A673 (cell line): ENCODE measurements at regions not wholly inside any gene's neighbourhood (a gene's known extent, or its start where the extent isn't known, plus 50 kb on each side); places are given as distances from the start of the nearest gene placed in this dataset.

Experiments
- BruUV-seq: library from RNA; stranded (reverse); fragments of 400-500 nt; replicated peaks from 2 replicates; lab custom pipeline; 2021; lab: Mats Ljungman, UMichigan
- CTCF ChIA-PET: fragments of 300-600 bp; sonication (Branson Sonifier 250); formaldehyde crosslinking; loops from one replicate; lab custom pipeline; 2022; ENCODE audit warnings: antibody characterized with exemption; lab: Charles Lee
- POLR2A ChIA-PET: fragments of 300-600 bp; sonication (Branson Sonifier 250); formaldehyde crosslinking; loops from one replicate; lab custom pipeline; 2022; ENCODE audit warnings: antibody characterized with exemption; ENCODE audit not compliant: low non-redundant PET; lab: Charles Lee
- DNase-seq: peaks from one replicate; pipeline ENCODE4 v3.0.0-alpha.2; 2015; ENCODE audit warnings: low spot score
- H3K27ac ChIP-seq: fragments of 200-600 bp; sonication (generic); 2 replicates; pipeline ENCODE4 v1.5.1; 2016; ENCODE audit warnings: mixed run types, low read depth, mild to moderate bottlenecking, mixed read lengths, antibody characterized with exemption, low read length; ENCODE audit not compliant: poor library complexity, severe bottlenecking
- H3K27me3 ChIP-seq: fragments of 200-600 bp; sonication (generic); replicated peaks from 2 replicates; pipeline ENCODE4 v1.6.1; 2017; ENCODE audit warnings: mixed run types, low read depth, mild to moderate bottlenecking, mixed read lengths, antibody characterized with exemption, low read length; ENCODE audit not compliant: insufficient read depth, poor library complexity
- H3K36me3 ChIP-seq: fragments of 200-600 bp; sonication (generic); 2 replicates; pipeline ENCODE4 v1.6.1; 2016; ENCODE audit warnings: mixed run types, mild to moderate bottlenecking, mixed read lengths, antibody characterized with exemption, low read length; ENCODE audit not compliant: insufficient read depth, poor library complexity, severe bottlenecking
- H3K4me1 ChIP-seq: fragments of 200-600 bp; sonication (generic); 2 replicates; pipeline ENCODE4 v1.6.1; 2017; ENCODE audit warnings: mixed run types, mild to moderate bottlenecking, mixed read lengths, antibody characterized with exemption, low read length; ENCODE audit not compliant: insufficient read depth, poor library complexity, severe bottlenecking
- H3K4me3 ChIP-seq: fragments of 200-600 bp; sonication (generic); 2 replicates; pipeline ENCODE4 v1.5.1; 2016; ENCODE audit warnings: low read depth, mixed run types, mild to moderate bottlenecking, mixed read lengths, low read length; ENCODE audit not compliant: poor library complexity, severe bottlenecking
- H3K9me3 ChIP-seq: fragments of 200-600 bp; sonication (generic); 2 replicates; pipeline ENCODE4 v1.6.1; 2016; ENCODE audit warnings: mixed run types, low read depth, mild to moderate bottlenecking, mixed read lengths, antibody characterized with exemption, low read length; ENCODE audit not compliant: poor library complexity, severe bottlenecking
- EZH2 ChIP-seq: fragments of 200-600 bp; sonication (generic); IDR thresholded peaks from 2 replicates; pipeline ENCODE4 v1.6.1; 2017; ENCODE audit warnings: borderline replicate concordance, low read depth, mild to moderate bottlenecking, mixed read lengths, antibody characterized with exemption, low read length; ENCODE audit not compliant: poor library complexity, severe bottlenecking
- intact Hi-C: fragments of 100-400 bp; cut with micrococcal nuclease; formaldehyde crosslinking; loops from one replicate; pipeline ENCODE4 v1.10.0; 2022; ENCODE audit not compliant: unreplicated experiment
- TF ChIP-seq, protein P1 (sequence below): fragments of 300-800, 200-600 bp; sonication (generic); conservative IDR thresholded peaks from 2 replicates; pipeline ENCODE4 v1.5.1; 2017; ENCODE audit warnings: low read depth, mild to moderate bottlenecking, antibody characterized with exemption, low read length, moderate library complexity, mixed read lengths

DNA sequence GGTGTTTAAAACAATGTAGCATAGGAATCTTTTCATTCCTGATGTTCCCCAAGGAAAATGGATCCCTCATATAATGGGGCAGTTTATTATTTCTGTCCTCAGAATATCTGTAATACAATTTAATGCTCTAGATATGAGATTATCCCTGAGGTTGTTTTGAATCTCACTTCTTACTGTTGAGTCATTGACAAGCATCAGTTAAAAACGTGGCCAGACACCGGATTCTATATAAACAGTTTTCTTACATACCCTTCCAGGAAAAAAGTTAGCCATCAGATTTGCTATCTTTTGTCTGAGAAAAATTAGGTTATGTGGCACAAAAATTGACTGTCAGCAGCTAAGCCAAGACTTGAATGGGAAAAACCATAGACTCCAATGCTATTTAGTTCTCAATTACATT is 539.8 kb upstream of the CELF2 start:
- H3K36me3 ChIP-seq = no peaks in the 10 kb centered on the region
- ChIA-PET POLR2A (no interaction called here), CTCF (no interaction called here)
- DNase-seq = no peak
- no peak overlapping the region for H3K27ac ChIP-seq
- H3K27me3 ChIP-seq = no peaks in the 10 kb centered on the region
- no peak overlapping the region for H3K4me3 ChIP-seq
- intact Hi-C loops = no loop called here
- no TSS peak for BruUV-seq
- no peaks in the 10 kb centered on the region for H3K9me3 ChIP-seq
- TF ChIP-seq, protein P1, sequence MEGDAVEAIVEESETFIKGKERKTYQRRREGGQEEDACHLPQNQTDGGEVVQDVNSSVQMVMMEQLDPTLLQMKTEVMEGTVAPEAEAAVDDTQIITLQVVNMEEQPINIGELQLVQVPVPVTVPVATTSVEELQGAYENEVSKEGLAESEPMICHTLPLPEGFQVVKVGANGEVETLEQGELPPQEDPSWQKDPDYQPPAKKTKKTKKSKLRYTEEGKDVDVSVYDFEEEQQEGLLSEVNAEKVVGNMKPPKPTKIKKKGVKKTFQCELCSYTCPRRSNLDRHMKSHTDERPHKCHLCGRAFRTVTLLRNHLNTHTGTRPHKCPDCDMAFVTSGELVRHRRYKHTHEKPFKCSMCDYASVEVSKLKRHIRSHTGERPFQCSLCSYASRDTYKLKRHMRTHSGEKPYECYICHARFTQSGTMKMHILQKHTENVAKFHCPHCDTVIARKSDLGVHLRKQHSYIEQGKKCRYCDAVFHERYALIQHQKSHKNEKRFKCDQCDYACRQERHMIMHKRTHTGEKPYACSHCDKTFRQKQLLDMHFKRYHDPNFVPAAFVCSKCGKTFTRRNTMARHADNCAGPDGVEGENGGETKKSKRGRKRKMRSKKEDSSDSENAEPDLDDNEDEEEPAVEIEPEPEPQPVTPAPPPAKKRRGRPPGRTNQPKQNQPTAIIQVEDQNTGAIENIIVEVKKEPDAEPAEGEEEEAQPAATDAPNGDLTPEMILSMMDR = no peak
- no peak for TF ChIP-seq EZH2
- H3K4me1 ChIP-seq = no peaks in the 10 kb centered on the region

DNA sequence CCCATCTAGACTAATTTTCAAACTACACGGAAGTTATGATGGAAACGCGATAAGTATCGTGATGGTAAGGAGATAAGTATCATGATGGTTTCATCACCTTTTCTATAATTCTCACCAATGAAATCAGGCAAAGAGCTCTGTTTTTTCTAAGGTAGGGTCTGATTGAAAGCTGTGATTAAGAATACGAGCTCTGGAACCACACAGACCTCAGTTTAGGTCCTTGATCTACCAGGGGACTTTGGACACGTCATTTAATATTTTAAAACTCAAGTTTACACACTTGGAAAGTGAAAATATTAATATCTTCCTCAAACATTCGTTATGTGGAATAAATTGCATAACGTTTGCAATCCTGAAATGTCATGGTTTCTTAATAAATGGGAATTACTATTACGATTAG is 538.2 kb upstream of the CELF2 start:
- CTCF ChIA-PET = no interaction called here
- no peak overlapping the region for H3K27ac ChIP-seq

DNA sequence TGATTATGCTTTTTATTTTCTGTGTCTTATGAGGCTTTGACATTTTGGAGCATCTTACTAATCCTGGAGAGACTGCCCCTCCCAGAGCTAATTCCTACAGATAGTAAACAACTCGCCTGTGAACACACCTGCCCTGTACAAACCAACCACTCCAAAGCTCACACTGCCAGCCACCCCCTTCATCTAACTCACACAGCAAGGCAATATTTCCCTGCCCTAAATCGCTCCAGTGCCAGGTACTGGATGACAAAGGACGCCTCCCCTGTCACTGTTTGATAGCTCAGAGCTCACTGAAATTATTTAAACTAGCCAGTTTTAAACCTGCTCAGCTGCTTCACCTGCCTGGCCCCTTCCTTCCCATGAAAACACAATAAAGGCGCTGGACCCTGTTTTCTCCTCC is 535.1 kb upstream of the CELF2 start:
- no TSS peak for BruUV-seq
- no peaks in the 10 kb centered on the region for H3K27me3 ChIP-seq
- H3K4me3 ChIP-seq = no peak overlapping the region
- no peaks in the 10 kb centered on the region for H3K9me3 ChIP-seq
- H3K4me1 ChIP-seq = no peaks in the 10 kb centered on the region
- H3K27ac ChIP-seq = no peak overlapping the region
- ChIA-PET CTCF (no interaction called here), POLR2A (no interaction called here)
- intact Hi-C loops = no loop called here
- no peak for DNase-seq
- no peak for TF ChIP-seq EZH2
- TF ChIP-seq, protein P1 = no peak
- no peaks in the 10 kb centered on the region for H3K36me3 ChIP-seq

More for the DNA sequence above, 538.2 kb upstream of the CELF2 start:
- no peaks in the 10 kb centered on the region for H3K4me1 ChIP-seq
- intact Hi-C loops = no loop called here
- H3K9me3 ChIP-seq = no peaks in the 10 kb centered on the region
- H3K4me3 ChIP-seq = no peak overlapping the region
- POLR2A ChIA-PET = no interaction called here
- TF ChIP-seq, protein P1 = no peak
- no peak for TF ChIP-seq EZH2
- no peaks in the 10 kb centered on the region for H3K36me3 ChIP-seq
- no peak for DNase-seq
- no peaks in the 10 kb centered on the region for H3K27me3 ChIP-seq
- no TSS peak for BruUV-seq
